ENCODE measurements at regions not wholly inside any gene's neighbourhood (a gene's known extent, or its start where the extent isn't known, plus 50 kb on each side); places are given as distances from the start of the nearest gene placed in this dataset.

GRCh38 chr16:85332175-85332574, 219.9 kb upstream of the CIBAR2 start:
- H3K9me2 ChIP-seq (replicated peaks; ENCODE audit: low read depth, low read length) = no peaks in the 10 kb centered on the region
- H2AFZ ChIP-seq (ENCODE audit: low read length) = no peak overlapping the region
- no peaks in the 10 kb centered on the region for H3K79me2 ChIP-seq (ENCODE audit: insufficient read depth, low read length)
- no peaks in the 10 kb centered on the region for H4K20me1 ChIP-seq (ENCODE audit: insufficient read depth, low read length, poor library complexity, severe bottlenecking)
- H3F3A ChIP-seq (ENCODE audit: low read depth) = no peaks in the 10 kb centered on the region
- no peak overlapping the region for H3K9ac ChIP-seq (ENCODE audit: low read depth, low read length, poor library complexity, severe bottlenecking)
- no peak overlapping the region for H3K4me3 ChIP-seq (ENCODE audit: low read length, poor library complexity, severe bottlenecking)
- peaks cover 17% of the 10 kb centered on the region for H3K4me1 ChIP-seq (ENCODE audit: insufficient read depth, low read length, poor library complexity, severe bottlenecking)
- H3K9me3 ChIP-seq (ENCODE audit: insufficient read depth, low read depth, low read length) = no peaks in the 10 kb centered on the region
- H3K36me3 ChIP-seq (ENCODE audit: insufficient read depth, low read length) = no peaks in the 10 kb centered on the region
- H3K27me3 ChIP-seq (ENCODE audit: insufficient read depth, low read length, poor library complexity, severe bottlenecking) = no peaks in the 10 kb centered on the region
- no peak overlapping the region for H3K4me2 ChIP-seq (ENCODE audit: low read depth, low read length, poor library complexity, severe bottlenecking)
- TF ChIP-seq, protein P1, sequence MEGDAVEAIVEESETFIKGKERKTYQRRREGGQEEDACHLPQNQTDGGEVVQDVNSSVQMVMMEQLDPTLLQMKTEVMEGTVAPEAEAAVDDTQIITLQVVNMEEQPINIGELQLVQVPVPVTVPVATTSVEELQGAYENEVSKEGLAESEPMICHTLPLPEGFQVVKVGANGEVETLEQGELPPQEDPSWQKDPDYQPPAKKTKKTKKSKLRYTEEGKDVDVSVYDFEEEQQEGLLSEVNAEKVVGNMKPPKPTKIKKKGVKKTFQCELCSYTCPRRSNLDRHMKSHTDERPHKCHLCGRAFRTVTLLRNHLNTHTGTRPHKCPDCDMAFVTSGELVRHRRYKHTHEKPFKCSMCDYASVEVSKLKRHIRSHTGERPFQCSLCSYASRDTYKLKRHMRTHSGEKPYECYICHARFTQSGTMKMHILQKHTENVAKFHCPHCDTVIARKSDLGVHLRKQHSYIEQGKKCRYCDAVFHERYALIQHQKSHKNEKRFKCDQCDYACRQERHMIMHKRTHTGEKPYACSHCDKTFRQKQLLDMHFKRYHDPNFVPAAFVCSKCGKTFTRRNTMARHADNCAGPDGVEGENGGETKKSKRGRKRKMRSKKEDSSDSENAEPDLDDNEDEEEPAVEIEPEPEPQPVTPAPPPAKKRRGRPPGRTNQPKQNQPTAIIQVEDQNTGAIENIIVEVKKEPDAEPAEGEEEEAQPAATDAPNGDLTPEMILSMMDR (conservative IDR thresholded peaks at IDR 0.05; ENCODE audit: low read length) = no peak
- no peak for TF ChIP-seq EZH2phosphoT487 (IDR thresholded peaks at IDR 0.05; ENCODE audit: borderline replicate concordance)

DNA sequence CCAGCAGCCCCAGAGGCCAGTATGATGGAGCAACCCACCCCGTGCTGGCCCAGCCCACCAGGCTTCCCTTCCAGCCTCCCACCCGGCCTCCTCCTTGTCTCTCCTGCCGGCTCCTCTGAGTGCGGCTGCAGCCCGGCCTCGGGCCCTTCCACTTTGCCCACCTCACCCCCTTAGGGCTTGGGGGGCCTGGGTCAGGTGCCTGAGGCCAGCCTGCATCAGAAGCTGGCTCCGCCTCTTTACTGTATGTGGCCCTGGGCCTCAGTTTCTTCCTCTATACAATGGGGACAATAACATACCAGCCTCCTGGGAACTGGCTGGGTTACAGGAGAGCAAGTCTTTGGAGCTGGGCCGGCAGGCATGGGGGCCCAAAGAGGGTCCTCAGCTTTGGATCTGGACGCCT, 221.1 kb upstream of the CIBAR2 start:
- no peaks in the 10 kb centered on the region for H3K36me3 ChIP-seq (ENCODE audit: insufficient read depth, low read length)
- H2AFZ ChIP-seq (ENCODE audit: low read length) = no peak overlapping the region
- TF ChIP-seq, protein P1 (conservative IDR thresholded peaks at IDR 0.05; ENCODE audit: low read length) = no peak
- TF ChIP-seq EZH2phosphoT487 (IDR thresholded peaks at IDR 0.05; ENCODE audit: borderline replicate concordance) = no peak
- H3K79me2 ChIP-seq (ENCODE audit: insufficient read depth, low read length) = no peaks in the 10 kb centered on the region
- no peaks in the 10 kb centered on the region for H4K20me1 ChIP-seq (ENCODE audit: insufficient read depth, low read length, poor library complexity, severe bottlenecking)
- no peaks in the 10 kb centered on the region for H3K9me2 ChIP-seq (replicated peaks; ENCODE audit: low read depth, low read length)
- H3F3A ChIP-seq (ENCODE audit: low read depth) = no peaks in the 10 kb centered on the region
- no peak overlapping the region for H3K9ac ChIP-seq (ENCODE audit: low read depth, low read length, poor library complexity, severe bottlenecking)
- no peak overlapping the region for H3K4me2 ChIP-seq (ENCODE audit: low read depth, low read length, poor library complexity, severe bottlenecking)
- no peaks in the 10 kb centered on the region for H3K9me3 ChIP-seq (ENCODE audit: insufficient read depth, low read depth, low read length)
- no peaks in the 10 kb centered on the region for H3K27me3 ChIP-seq (ENCODE audit: insufficient read depth, low read length, poor library complexity, severe bottlenecking)
- no peak overlapping the region for H3K4me3 ChIP-seq (ENCODE audit: low read length, poor library complexity, severe bottlenecking)
- H3K4me1 ChIP-seq (ENCODE audit: insufficient read depth, low read length, poor library complexity, severe bottlenecking) = peaks cover 17% of the 10 kb centered on the region

DNA sequence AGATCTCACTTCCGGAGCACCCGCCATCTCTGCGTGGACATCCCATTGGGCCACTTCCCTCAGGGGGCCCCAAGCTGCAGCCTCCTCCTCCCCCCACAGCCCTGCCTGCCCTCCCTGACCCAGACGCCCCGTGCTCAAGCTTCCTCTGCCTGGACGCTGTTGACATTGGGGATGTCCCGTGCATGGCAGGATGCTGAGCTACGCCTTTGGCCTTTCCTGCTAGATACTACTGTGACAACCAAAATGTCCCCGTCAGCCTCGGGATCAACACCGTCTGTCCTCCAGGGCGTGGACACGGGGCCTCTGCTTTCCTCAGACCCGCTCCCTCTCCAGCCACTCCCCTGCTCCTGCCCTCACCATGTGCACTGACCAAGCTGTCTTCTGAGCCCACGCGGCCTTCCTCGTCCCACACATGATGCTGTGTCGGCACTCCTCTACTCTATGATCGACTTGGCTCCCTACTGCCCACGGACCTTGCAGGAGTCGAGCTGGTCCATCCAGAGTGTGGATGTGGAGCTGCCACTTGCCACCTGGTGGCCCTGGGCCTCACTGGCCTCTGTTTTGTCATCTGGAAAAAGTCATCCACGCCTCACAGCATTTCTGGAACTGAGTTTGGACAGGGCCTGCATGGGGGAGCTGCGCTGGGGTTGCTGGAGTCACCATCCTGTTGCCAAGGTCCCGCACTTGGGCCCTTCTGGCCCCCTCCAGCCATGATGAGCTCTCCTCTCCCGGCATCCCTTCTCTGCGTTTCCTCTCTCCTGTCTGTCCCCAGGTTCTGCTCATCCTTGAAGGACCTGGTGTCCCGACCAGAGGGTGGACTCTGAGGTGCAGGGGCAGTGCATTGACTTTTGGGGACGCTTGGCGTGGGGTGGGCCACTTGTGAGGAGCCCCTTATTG, 221.7 kb upstream of the CIBAR2 start:
- H3K27me3 ChIP-seq (ENCODE audit: insufficient read depth, low read length, poor library complexity, severe bottlenecking) = no peaks in the 10 kb centered on the region
- peak overlapping the region; percentile 63 for H3K4me2 ChIP-seq (ENCODE audit: low read depth, low read length, poor library complexity, severe bottlenecking)
- peak overlapping the region; percentile 28 for H3K4me3 ChIP-seq (ENCODE audit: low read length, poor library complexity, severe bottlenecking)
- H2AFZ ChIP-seq (ENCODE audit: low read length) = 0 out of 2 replicates have a peak overlapping the region, but pooled peaks have one; percentile 63
- no peak for TF ChIP-seq EZH2phosphoT487 (IDR thresholded peaks at IDR 0.05; ENCODE audit: borderline replicate concordance)
- TF ChIP-seq, protein P1 (conservative IDR thresholded peaks at IDR 0.05; ENCODE audit: low read length) = no peak
- no peaks in the 10 kb centered on the region for H3K9me2 ChIP-seq (replicated peaks; ENCODE audit: low read depth, low read length)
- H3K4me1 ChIP-seq (ENCODE audit: insufficient read depth, low read length, poor library complexity, severe bottlenecking) = peaks cover 17% of the 10 kb centered on the region
- no peaks in the 10 kb centered on the region for H3K9me3 ChIP-seq (ENCODE audit: insufficient read depth, low read depth, low read length)
- H3K79me2 ChIP-seq (ENCODE audit: insufficient read depth, low read length) = no peaks in the 10 kb centered on the region
- no peaks in the 10 kb centered on the region for H4K20me1 ChIP-seq (ENCODE audit: insufficient read depth, low read length, poor library complexity, severe bottlenecking)
- H3K9ac ChIP-seq (ENCODE audit: low read depth, low read length, poor library complexity, severe bottlenecking) = no peak overlapping the region
- no peaks in the 10 kb centered on the region for H3K36me3 ChIP-seq (ENCODE audit: insufficient read depth, low read length)
- no peaks in the 10 kb centered on the region for H3F3A ChIP-seq (ENCODE audit: low read depth)

Measured in Loucy (cell line).